DOHH2 (cell line): ENCODE measurements at regions not wholly inside any gene's neighbourhood (a gene's known extent, or its start where the extent isn't known, plus 50 kb on each side); places are given as distances from the start of the nearest gene placed in this dataset.

Source experiments
- H3F3A ChIP-seq: fragments of 200-600 bp; sonication (generic), shearing (Covaris generic); 2 replicates; pipeline ENCODE4 v1.6.0; 2016; ENCODE audit warnings: antibody characterized with exemption, mild to moderate bottlenecking; ENCODE audit not compliant: control insufficient read depth, insufficient read depth
- H3K27ac ChIP-seq: fragments of 200-600 bp; sonication (generic); 2 replicates; pipeline ENCODE4 v1.5.1; 2014; ENCODE audit warnings: low read depth, mild to moderate bottlenecking, low read length, moderate library complexity
- H3K27me3 ChIP-seq: fragments of 200-600 bp; sonication (generic); 2 replicates; pipeline ENCODE4 v1.6.1; 2014; ENCODE audit warnings: mild to moderate bottlenecking, low read length, mixed read lengths; ENCODE audit not compliant: control insufficient read depth
- H3K36me3 ChIP-seq: fragments of 200-600 bp; sonication (generic); 2 replicates; pipeline ENCODE4 v1.6.1; 2014; ENCODE audit warnings: mild to moderate bottlenecking, low read length, moderate library complexity, mixed read lengths; ENCODE audit not compliant: control insufficient read depth
- H3K4me1 ChIP-seq: fragments of 200-600 bp; sonication (generic); 2 replicates; pipeline ENCODE4 v1.6.1; 2014; ENCODE audit warnings: mild to moderate bottlenecking, low read length, mixed read lengths; ENCODE audit not compliant: control insufficient read depth
- H3K4me2 ChIP-seq: fragments of 200-600 bp; sonication (generic); 2 replicates; pipeline ENCODE4 v1.6.0; 2014; ENCODE audit warnings: mild to moderate bottlenecking, low read length, moderate library complexity
- H3K4me3 ChIP-seq: fragments of 200-600 bp; sonication (generic); 2 replicates; pipeline ENCODE4 v1.5.1; 2014; ENCODE audit warnings: mild to moderate bottlenecking, low read length, mixed read lengths
- H3K79me2 ChIP-seq: fragments of 200-600 bp; sonication (generic); 2 replicates; pipeline ENCODE4 v1.6.1; 2014; ENCODE audit warnings: mild to moderate bottlenecking, low read length, mixed read lengths; ENCODE audit not compliant: control insufficient read depth
- H3K9me2 ChIP-seq: fragments of 200-600 bp; sonication (generic); replicated peaks from 2 replicates; pipeline ENCODE4 v1.6.1; 2014; ENCODE audit warnings: mild to moderate bottlenecking, low read length, mixed read lengths; ENCODE audit not compliant: control insufficient read depth
- H3K9me3 ChIP-seq: fragments of 200-600 bp; sonication (generic); 2 replicates; pipeline ENCODE4 v1.6.1; 2014; ENCODE audit warnings: antibody characterized with exemption, low read length, mixed read lengths; ENCODE audit not compliant: control insufficient read depth, insufficient read depth
- H4K20me1 ChIP-seq: fragments of 200-600 bp; sonication (generic); 2 replicates; pipeline ENCODE4 v1.6.0; 2014; ENCODE audit warnings: low read depth, mild to moderate bottlenecking, antibody characterized with exemption, low read length, moderate library complexity; ENCODE audit not compliant: control insufficient read depth, insufficient read depth
- CTCF ChIP-seq: fragments of 200-600 bp; sonication (generic); IDR thresholded peaks from one replicate; pipeline ENCODE4 v1.5.1; 2014; ENCODE audit warnings: antibody characterized with exemption, mild to moderate bottlenecking, low read depth, low read length; ENCODE audit not compliant: poor library complexity, severe bottlenecking
- EZH2phosphoT487 ChIP-seq: fragments of 200-600 bp; sonication (generic); IDR thresholded peaks from 2 replicates; pipeline ENCODE4 v1.6.1; 2017; ENCODE audit warnings: borderline replicate concordance, mild to moderate bottlenecking, antibody characterized with exemption, low read length, moderate library complexity, mixed read lengths

- Histone ChIP-seq H3F3A (no peaks in the 10 kb centered on the region), H3K9me2 (no peaks in the 10 kb centered on the region), H3K36me3 (no peaks in the 10 kb centered on the region), H4K20me1 (no peaks in the 10 kb centered on the region), H3K27me3 (no peaks in the 10 kb centered on the region), H3K4me2 (no peak overlapping the region), H3K79me2 (no peaks in the 10 kb centered on the region), H3K4me3 (no peak overlapping the region), H3K4me1 (no peaks in the 10 kb centered on the region), H3K9me3 (no peaks in the 10 kb centered on the region), H3K27ac (no peak overlapping the region)
- TF ChIP-seq EZH2phosphoT487 (no peak), CTCF (no peak)
Measured at GRCh38 chr16:27698746-27699145, 148.8 kb downstream of the KATNIP start.

GRCh38 chr16:27699540-27699939, 149.6 kb downstream of the KATNIP start:
- Histone ChIP-seq H3K36me3 (no peaks in the 10 kb centered on the region), H3K27me3 (no peaks in the 10 kb centered on the region), H3K27ac (no peak overlapping the region), H3K79me2 (no peaks in the 10 kb centered on the region), H4K20me1 (no peaks in the 10 kb centered on the region), H3K4me2 (no peak overlapping the region), H3K4me1 (no peaks in the 10 kb centered on the region), H3K9me2 (no peaks in the 10 kb centered on the region), H3K4me3 (no peak overlapping the region), H3K9me3 (no peaks in the 10 kb centered on the region), H3F3A (no peaks in the 10 kb centered on the region)
- TF ChIP-seq CTCF (no peak), EZH2phosphoT487 (no peak)

GRCh38 chr16:27700304-27700995, 150.5 kb downstream of the KATNIP start:
- Histone ChIP-seq H3K4me1 (no peaks in the 10 kb centered on the region), H3K27me3 (no peaks in the 10 kb centered on the region), H3K36me3 (no peaks in the 10 kb centered on the region), H3K4me2 (no peak overlapping the region), H3K27ac (no peak overlapping the region), H3K9me3 (no peaks in the 10 kb centered on the region), H3F3A (no peaks in the 10 kb centered on the region), H3K4me3 (no peak overlapping the region), H4K20me1 (no peaks in the 10 kb centered on the region), H3K9me2 (no peaks in the 10 kb centered on the region), H3K79me2 (no peaks in the 10 kb centered on the region)
- no peak for TF ChIP-seq CTCF
- TF ChIP-seq EZH2phosphoT487 = no peak

GRCh38 chr16:27701381-27701780, 151.4 kb downstream of the KATNIP start:
- no peak overlapping the region for H3K4me2 ChIP-seq
- H3K9me2 ChIP-seq = no peaks in the 10 kb centered on the region
- no peak overlapping the region for H3K27ac ChIP-seq
- no peak for TF ChIP-seq EZH2phosphoT487
- no peaks in the 10 kb centered on the region for H3K79me2 ChIP-seq
- H3K36me3 ChIP-seq = no peaks in the 10 kb centered on the region
- no peaks in the 10 kb centered on the region for H3K27me3 ChIP-seq
- H3K9me3 ChIP-seq = no peaks in the 10 kb centered on the region
- no peaks in the 10 kb centered on the region for H3F3A ChIP-seq
- H4K20me1 ChIP-seq = no peaks in the 10 kb centered on the region
- no peaks in the 10 kb centered on the region for H3K4me1 ChIP-seq
- no peak overlapping the region for H3K4me3 ChIP-seq
